HG03354 (cell line): ENCODE measurements at regions not wholly inside any gene's neighbourhood (a gene's known extent, or its start where the extent isn't known, plus 50 kb on each side); places are given as distances from the start of the nearest gene placed in this dataset.

Source experiments
- ATAC-seq: cut with Tn5 transposase; IDR thresholded peaks from one replicate; pipeline ENCODE4 v1.9.1; 2021; ENCODE audit warnings: mild to moderate bottlenecking; ENCODE audit not compliant: unreplicated experiment, poor library complexity, severe bottlenecking

DNA sequence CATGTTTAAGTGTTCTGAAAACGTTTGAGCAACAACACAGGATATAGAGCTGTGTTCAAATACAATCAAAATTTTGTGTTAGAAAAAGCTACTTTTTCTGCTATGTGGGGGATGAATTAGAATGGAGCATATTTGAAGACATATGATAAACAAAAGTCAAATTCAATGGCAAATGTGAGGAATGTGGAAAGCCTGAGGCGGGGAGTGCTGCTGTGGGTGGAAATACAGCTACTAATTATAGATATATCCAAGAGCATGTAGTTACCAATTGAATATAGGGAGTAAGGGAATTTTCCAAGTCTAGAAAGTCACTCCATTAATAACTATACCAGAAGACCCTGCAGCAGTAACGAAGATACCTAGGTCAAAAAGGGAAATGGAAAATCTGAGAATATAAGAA is 2370.4 kb upstream of the TENM3 start:
- no peak for ATAC-seq

- no peak for ATAC-seq
Measured at GRCh38 chr4:179880756-179881155, 2362.4 kb upstream of the TENM3 start.

DNA sequence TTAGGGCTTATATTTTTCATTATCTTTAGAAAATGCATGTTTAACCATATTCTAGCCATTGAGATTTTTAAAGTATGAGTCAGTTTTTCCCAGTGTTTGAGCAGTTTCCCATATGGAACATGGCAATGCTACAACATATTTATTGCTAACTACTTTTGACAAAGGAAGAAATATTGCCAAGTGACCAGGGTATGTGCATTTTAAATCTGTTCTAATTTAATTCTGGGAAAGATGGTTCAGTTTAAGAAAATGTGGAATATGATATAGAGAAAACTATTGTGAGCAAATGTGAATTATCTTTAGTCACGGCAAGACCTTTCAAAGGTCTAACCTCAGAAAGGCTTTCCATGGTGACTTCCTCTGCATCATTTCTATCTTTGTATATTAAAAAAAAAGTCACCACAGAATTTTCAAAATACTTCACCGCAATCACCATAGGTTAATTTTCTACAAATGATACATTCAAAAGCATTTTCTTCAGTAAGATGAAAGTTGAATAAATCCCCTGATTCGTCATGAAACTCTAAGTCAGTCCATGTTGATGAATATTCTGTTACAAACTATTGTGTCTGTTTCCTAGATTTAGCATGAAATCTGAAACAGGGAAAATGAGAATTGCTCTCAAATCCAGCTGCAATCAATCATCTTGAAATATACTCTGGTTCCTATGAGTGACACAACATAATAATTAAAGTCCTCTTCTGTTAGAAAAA is 2349.0 kb upstream of the TENM3 start:
- no peak for ATAC-seq

GRCh38 chr4:179919587-179919986 is 2323.6 kb upstream of the TENM3 start:
- ATAC-seq, result no peak

GRCh38 chr4:179927473-179927872 is 2315.7 kb upstream of the TENM3 start:
- no peak for ATAC-seq

DNA sequence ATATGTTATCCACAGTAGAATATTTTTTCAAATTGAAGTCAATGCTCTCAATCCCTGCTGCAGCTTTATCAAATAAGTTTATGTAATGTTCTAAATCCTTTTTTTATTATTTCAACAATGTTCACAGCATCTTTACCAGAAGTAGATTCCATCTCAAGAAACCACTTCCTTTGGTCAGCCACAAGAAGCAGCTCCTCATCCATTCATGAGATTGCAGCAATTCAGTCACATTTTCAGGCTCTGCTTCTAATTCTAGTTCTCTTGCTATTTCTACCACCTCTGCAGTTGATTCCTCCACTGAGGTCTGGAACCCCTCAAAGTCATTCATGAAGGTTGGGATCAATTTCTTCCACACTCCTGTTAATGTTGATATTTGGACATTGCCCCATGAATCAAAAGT is 2301.3 kb upstream of the TENM3 start:
- ATAC-seq, result no peak

DNA sequence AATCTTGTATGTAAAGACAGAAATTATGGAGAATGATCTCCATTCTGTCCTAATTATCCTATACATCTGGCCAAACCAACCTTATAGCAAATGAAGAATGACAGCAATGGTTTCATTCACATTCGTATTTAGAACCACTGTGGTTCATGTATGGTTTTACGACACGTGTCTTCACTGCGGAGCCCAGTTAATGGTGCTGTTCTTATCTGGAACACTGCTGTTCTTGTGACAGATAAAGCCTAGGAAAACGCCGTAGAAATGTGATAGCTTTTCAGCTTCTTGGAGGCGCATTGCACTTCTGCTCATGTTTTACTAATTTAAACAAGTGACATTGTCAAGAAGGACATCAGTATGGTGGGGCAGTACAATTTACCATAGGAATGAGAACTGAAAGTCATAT is 2266.4 kb upstream of the TENM3 start:
- ATAC-seq, result no peak

- no peak for ATAC-seq
Measured at GRCh38 chr4:179977378-179977777, 2265.8 kb upstream of the TENM3 start.

DNA sequence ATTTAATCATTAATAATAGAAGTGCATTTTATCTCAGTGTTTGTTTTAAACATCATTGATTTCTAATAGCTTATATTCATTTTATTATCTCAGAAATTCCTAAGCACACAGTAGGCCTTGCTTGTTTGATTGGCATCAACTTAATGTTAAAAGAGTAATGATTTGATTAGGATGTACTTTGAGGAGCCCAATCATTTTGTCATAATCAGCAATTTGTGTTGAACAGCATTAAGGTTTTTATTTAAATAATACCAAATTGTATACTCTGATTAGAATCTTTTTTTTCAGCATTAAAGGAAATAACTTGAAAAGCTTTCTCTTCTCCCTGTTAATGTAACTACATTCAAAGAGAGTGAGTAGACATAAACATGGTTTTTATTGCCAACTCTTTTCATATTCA is 2262.0 kb upstream of the TENM3 start:
- ATAC-seq, result no peak

- ATAC-seq, result peak; percentile 100
Measured at GRCh38 chr4:179989975-179990374, 2253.2 kb upstream of the TENM3 start.

DNA sequence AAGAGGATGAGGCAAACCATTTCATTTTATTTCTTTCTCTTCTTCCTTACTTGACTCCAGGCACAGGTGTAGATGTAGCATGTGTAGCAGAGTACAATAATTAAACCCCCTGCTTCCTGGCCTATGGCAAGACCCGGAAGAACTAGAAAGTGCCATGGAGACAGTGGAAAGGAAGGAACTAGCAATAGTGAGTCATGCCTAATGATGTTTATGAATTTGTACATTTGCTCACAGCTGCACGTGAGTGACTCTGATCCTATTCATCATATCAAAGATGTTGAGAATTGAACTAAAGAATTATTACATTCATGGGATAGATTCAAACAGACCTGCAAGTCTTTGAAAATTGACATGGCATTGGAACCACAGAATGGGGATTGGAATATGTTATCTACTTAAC is 2233.9 kb upstream of the TENM3 start:
- no peak for ATAC-seq

DNA sequence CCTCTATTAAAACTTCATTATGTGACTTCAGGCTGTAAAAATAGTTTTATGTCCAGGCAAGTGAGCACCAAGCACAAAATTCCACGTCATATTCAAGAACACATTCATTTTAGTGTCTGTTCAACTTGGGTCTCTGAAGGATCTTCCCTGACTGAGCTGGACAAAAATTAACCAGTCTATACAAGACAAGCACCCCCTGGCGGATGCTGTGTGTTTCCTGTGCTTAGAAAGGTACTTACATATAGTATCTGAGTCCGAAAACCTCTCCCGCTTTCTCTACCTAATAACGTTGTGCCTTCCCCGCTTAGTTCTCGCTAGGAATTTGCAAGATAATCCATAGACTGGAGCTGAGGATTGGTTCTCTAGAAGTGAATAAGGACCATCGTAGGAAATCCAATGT is 2214.5 kb upstream of the TENM3 start:
- ATAC-seq, result peak; percentile 78

DNA sequence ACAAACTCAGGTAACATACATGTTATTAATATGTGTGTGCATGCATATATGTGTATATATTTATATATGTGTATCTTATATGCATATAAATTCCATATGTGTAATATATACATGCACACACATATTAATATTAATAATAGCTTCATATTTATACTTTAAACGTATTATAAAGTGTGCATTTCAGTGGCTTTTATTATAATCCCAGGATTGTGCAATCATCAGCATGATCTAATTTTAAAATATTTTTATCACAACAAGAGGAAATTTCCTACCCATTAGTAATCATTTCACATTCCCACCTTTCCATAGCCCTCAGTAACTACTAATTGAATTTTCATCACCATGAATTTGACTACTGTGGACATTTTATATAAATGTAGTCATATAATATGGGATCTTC is 2211.9 kb upstream of the TENM3 start:
- ATAC-seq, result no peak

- ATAC-seq, result no peak
Measured at GRCh38 chr4:180041576-180041975, 2201.6 kb upstream of the TENM3 start.

DNA sequence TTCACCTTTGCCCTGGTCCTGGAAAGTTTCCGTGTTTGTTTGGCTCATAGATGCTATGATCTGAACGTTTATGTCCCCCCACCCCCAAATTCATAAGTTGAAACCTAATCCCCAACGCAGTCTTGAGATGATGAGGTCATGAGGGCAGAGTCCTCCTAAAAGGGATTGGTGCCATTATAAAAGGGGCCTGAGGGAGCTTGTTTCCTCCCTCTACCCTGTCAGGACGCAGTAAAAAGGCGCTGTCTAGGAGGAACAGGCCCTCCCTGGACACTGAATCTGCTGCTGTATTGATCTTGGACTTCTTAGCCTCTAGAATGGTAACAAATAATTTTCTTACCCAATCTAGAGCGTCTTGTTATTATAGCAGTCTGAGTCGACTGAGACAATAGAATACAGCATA is 2190.6 kb upstream of the TENM3 start:
- ATAC-seq, result no peak

- ATAC-seq, result no peak
Measured at GRCh38 chr4:180054291-180054690, 2188.9 kb upstream of the TENM3 start.

GRCh38 chr4:180057299-180057721 is 2185.9 kb upstream of the TENM3 start:
- no peak for ATAC-seq

GRCh38 chr4:180057891-180058671 is 2185.1 kb upstream of the TENM3 start:
- peak; percentile 60 for ATAC-seq

DNA sequence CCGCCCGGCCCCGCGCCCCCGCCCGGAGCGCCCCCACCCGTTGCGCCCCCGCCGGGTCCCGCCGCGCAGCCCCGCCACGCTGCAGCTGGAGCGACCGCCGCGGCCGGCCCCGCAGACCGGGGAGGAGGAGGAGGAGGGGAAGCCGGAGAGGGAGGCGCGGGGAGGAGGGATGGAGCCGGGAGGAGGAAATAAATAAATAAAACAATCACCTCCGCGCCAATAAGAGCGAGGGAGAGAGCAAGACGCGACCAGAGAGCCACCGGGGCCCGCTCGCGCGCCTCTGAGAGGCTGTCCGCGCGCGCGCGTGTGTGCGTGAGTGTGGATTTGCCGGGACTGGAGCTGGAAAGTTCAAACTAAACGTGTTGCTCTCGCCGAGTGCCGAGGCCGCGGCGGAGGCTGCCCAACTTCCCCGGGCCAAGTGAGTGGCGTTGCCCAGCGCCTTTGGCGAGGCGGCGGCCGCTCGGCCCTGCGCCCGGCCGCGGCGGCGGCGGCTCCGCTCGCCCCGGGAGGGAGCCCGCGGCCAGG is 2184.4 kb upstream of the TENM3 start:
- peak; percentile 30 for ATAC-seq

GRCh38 chr4:180059216-180059881 is 2183.9 kb upstream of the TENM3 start:
- ATAC-seq, result peak; percentile 7
